ENCODE measurements at regions not wholly inside any gene's neighbourhood (a gene's known extent, or its start where the extent isn't known, plus 50 kb on each side); places are given as distances from the start of the nearest gene placed in this dataset.

DNA sequence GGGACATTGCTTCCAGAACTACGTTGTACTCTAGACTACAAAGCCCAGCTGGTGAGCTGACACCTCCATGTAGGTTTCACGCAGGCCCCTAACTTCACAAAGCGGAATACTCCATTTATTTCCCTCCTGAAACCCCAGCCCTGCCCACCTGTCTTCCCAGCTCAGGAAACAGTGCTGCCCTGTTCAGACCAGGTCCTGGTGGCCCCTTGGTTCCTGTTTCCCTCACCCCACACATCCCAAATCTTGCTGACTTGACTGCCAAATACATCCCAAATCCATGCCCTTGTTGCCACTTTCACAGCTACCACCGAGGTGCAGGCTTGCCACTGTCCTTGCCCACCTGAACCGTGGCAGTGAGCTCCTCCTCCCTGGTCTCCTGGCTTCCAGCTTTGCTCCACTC lies 113.1 kb upstream of the PTPN1 start:
- DNase-seq = no peak

DNA sequence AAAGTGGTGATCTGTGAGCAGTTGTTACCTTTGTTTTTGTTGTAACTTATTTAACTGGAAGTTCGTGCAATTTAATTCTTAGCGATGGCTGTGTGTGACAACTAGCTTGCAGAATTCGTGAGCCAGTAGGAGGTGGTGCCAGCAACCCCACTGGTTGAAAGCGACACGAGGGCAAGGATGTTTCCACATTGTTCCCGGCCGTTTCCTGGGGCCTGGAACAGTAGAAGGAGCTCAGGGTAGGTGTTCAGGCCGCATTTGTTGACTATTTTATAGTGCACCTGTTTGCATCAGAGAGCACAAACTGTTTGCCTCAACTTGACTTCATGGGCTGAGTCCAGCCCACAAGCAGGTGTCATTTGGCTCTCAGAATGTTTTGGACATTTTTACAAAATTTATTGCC lies 112.1 kb upstream of the PTPN1 start:
- no peak for DNase-seq

DNA sequence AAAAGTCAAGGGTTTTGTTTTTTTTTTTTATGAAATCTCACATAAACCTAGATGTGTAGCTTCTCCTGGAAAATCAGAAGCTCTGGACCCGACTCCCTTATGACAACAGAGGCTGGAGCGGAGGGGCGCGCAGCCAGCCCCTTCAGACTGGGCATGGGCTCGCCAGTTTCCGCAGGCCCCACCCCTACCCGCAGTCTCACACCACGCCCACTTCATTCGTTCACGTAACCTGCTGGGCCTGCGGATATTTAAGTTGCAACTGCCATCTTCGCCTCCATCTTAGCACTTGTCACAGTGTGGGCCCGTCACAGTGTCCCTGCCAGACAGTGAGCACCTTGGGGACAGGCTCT lies 111.7 kb upstream of the PTPN1 start:
- no peak for DNase-seq

DNA sequence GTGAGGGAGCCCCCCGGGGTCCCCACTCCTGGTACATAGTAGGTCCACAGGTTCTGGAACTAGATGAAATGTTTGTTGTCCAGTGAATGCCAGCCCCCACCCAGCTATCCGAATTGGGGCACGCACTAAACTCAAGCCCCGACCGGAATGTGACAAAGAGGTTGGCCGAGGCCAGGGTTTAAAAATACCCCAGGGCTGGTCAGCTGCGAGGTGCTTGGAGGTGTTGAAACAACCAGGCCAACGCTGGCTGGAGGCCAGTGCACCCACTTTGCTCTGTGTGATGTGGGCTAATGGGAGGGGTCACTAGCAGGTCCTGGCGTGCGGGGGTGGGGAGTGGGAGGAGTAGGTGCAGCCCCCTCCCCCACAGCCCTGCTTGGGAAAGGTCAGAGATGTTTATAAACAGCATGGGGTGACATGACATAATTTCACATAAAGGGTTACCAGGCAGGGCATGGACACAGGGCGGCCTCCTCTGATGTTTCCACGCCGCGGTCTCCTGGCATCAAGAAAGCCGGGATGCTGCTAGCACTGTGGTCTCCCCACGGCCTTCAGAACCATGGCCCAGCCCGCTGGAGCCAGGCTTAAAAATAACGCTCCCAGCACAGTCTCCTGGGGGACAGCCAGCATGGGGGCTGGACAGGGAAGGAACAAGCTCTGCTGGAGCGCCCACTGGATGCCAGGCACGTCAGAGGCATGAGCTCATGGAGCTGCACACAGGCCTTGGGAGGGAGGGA lies 111.2 kb upstream of the PTPN1 start:
- DNase-seq = no peak

DNA sequence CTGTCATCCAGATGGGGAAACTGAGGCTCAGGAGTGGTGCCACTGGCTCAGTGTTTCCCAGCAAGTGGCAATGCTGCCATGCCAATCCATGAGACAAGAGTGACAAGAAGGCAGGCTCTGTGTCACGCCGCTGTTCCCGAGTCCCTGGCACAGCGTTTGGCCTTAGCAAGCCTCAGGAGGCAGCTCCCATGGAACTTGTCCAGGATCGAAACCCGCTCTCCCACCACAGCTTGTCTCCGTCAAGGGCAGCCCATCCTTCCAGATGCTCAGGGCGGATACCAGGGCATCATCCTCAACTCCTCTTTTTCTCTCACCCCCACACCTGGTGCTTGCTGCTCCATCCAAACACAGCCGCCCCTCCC lies 110.6 kb upstream of the PTPN1 start:
- DNase-seq = no peak

DNA sequence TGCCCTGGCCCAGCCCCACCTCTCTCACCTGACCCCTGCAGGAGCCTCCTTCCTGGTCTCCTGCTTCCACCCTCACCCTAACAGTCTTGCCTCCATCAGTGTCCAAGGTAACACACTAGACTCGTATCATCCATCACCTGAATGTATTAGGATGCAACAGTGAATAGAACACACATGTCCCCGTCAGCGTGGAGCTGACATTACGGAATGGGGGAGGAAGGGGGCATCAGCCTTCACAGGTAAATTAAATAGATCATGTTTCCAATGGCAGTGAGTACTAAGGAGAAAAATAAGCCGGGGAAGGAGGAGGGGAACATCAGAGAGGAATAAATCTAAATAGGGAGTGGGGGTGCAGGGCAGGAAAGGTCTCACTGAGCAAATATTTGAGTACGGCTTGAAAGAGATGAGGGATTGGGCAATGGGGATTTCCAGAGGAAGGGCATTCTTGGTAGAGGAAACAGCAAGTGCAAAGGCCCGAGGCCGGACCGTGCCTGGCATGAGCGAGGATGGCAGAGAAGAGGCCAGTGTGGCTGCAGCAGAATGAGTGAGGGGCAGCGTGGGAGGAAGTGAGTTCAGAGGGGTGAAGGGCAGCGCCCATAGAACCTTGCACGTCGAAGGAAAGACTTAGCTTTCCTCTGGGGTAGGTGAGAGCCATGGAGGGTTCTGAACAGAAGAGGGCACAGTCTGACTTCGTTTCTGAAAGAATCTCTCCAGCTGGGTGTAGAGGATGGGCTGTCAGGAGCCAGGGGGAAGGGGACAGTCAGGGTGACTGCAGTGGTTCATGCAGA lies 110.1 kb upstream of the PTPN1 start:
- no peak for DNase-seq

DNA sequence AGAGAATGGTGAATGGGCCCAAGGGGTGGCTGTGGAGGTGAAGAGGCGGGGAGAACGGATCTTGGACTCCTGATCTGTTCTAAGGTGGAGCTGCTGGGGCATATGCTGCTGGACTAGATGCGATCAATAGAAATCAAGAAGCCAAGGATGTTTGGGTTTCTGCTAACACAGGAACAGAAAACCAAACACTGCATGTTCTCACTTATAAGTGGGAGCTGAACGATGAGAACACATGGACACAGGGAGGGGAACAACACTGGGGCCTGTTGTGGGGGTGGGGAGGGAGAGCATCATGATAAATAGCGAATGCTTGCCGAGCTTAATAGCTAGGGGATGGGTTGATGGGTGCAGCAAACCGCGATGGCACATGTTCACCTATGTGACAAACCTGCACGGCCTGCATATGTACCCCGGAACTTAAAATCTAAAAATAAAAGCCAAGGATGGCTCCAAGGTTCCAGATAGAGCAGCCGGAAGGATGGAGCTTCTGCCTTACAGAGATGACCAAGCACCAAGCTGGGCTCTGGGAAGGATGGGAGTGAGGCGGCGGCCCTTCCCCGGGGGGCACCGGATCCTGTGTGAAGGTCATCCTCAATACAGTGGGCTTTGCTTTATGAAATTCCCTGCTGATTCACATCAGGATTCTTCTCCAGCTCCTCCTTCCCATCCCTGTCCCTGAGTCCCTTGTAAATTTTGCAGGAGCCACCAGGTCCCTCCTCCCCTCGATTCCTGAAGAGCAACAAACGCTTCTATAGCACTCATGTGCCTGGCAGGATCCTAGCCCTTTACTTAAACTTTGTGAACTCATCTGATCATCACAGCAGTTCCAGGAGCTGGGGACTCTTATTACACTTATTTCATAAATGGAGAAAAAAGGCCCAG lies 109.2 kb upstream of the PTPN1 start:
- no peak for DNase-seq

DNA sequence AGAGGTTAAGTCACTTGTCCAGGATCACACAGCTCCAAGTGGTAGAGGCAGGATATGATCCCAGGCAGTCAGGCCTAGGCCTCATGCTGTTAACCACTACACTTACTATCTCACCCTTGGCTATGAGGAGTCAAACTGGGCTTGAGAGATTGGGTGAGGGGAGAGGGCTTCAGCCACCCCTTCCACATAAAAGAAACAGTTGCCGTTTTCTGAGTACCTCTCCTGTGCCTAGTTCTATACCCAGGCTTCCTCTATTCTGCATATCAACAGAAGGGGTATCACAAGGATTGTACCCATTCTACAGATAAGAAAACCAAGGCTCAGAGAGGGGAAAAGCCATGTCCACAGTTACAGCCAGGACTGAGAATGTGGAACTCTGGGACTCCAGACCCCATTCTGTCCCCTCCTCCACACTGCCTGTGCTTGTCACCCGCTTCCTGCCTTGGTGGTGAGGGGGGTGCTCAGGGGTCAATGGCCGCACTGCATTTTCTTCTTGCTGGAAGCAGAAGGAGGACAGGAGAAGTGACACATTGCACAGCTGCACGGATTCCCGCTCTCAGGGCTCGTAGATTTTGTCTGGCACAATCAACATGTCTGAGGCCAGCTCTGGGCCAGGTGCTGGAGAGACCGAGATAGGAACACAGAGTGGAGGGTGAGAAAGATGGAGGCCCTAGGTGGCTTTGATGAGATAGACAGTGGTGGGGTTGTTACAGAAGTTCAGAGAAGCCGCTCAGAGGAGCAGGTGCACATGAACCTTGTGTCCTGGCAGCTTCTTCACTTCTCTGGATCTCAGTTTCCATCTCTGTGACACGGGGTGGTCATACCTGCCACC lies 108.4 kb upstream of the PTPN1 start:
- DNase-seq = no peak

DNA sequence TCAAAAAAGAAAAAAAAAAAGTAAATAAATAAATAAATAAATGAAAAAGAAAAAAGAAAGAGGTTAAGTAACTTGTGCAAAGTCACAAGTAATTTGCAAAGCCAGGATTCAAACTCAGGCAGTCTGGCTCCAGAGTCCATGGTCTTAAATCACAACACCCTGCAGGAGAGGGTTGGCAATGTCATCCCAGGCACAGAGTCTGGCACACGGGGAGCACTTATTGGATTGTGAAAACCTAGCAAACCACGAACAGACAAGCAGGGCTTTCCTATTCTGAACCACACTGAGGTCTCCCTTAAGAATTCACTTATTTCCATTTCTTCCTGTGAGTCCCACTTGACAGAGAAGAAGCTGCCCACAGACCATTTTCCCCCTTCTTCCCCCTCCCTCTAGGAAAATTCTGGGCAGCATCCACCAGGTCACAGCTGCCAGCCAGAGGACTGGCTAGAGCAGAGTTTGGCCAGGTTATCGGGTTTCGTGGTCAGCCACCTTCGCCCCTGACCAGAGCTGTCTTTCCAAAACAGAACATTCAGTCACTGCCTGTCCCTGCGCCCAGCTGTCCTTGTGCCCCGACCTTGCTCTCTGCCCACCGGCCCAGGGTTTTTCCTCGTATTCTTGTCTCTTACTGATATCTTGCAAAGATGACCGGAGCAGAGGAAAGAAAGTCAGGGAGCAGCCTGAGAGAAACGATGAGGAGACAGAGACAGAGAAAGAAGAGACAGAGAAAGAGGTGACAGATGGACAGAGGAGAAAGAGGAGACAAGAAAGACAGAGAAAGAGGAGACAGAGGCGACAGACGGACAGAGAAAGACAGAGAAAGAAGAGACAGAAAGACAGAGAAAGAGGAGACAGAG lies 106.4 kb upstream of the PTPN1 start:
- DNase-seq = no peak

DNA sequence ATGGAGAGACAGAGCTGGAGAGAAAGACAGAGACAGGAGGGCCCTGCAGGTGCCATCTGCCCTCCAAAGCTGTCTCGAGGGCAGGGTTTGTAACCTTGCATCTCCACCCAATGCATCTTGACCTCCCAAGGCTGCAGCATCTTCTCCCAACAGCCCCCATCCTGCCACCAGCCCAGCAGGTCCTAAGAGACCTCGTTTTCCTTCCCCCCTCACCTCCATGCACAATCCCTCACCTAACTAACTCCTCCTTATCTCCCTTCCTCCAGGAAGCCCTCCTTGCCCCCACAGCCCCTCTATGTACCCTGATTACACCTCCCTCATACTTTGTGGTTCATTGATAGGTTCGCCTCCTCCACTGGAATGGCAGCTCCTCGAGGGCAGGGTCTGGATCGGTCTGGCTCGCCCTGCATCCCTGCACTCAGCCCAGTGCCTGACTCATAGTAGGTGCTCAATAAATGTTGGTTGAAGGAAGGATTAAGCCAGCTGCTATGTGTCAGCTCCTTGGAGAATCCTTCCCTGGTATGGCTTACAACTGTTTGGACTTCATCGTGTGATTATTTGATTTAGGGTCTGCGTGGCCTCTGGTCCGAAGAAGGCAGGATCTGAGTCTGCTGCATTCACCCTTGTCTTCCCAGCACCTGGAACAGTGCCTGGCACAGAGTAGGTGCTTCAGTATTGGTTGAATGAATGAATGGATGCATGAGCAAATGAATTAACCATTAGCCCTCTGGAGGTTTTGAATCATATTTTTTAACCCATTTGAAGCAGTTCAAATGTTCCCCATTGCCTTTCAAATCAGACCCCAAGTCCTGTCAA lies 105.6 kb upstream of the PTPN1 start:
- DNase-seq = no peak

DNA sequence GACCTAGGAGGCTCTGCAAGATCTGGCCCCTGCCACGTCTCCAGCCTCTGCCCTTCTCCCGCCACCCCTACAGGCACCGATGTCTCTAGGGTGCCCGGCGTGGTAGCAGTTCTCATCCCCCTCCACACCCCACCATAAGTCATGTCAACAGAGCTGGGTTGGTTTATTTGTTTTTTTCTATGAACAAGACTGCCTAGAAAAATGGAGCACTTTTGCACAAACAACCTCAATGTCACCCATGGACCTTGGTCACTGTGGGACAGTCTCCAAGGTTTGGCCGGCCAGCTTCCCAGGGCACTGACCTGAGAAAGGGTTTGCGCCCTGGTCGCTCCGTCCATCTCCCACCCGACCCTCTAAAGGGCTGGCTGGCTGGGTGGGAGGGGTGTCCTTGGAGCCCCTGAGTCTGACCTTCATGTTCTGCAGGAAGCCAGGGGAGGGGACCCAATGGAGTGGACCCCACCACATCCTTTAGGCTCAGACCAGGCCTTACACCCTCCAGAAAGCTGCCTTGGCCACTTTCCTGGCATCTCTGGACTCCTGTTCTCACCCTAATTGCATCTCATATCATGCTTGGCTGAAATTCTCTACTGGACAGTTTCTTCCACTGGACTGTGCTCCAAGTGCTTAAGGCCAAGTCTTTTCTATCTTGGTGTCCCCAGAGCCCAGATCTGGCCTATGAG lies 104.8 kb upstream of the PTPN1 start:
- no peak for DNase-seq

DNA sequence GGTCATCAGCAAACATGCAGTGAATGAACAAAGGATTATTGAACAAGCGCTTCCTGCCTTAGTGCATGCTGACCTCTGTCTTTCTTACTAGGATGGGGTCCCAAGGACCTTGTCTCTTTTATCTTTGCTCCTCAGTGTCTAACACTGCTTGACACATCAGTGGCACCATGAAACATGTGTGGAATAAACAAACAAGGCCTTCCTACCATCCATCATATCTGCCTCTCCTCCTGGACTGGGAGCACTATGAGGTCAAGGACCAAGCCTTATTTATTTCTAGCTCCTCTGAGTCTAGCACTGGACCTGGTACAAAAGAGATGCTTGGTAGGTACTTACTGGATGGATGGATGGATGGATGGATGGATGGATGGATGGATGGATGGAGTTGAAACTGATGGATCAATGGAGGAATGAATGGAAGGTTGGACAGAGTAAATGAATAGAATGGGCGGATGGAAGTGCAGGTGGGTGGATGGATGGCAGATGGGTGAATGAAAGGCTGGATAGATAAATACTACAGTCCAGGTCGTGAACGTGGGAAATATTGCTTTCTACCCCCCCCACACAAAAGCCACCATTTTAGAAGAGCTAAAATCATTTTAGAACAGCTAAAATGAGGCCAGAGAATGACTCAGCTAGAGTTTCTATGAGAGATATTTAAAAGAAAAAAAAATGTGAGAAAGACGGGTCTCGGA lies 104.1 kb upstream of the PTPN1 start:
- no peak for DNase-seq

DNA sequence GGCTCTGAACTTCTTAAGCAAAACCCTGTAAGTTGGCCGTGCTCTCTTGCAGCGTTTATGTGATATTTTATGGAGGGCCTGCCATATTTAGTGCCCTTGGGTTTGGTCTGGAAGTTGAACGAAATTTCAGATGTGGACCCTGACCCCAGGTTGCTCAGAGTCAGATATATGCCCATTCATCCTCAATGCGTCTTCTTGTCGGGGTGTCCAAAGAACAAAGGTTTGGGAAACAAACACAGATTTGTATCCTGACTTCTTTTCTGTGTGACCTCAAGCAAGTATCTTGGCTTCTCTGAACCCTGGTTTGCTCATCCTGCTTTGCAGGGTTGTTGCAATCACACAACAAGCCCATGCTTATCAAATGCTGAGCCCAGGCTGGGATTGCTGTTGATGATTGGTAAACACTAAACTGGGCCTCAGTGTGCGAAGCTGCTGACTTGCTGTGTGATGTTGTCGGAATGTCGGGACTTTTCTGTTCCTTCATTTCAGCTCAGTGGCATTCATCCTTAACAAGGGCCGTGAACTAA lies 103.5 kb upstream of the PTPN1 start:
- no peak for DNase-seq

DNA sequence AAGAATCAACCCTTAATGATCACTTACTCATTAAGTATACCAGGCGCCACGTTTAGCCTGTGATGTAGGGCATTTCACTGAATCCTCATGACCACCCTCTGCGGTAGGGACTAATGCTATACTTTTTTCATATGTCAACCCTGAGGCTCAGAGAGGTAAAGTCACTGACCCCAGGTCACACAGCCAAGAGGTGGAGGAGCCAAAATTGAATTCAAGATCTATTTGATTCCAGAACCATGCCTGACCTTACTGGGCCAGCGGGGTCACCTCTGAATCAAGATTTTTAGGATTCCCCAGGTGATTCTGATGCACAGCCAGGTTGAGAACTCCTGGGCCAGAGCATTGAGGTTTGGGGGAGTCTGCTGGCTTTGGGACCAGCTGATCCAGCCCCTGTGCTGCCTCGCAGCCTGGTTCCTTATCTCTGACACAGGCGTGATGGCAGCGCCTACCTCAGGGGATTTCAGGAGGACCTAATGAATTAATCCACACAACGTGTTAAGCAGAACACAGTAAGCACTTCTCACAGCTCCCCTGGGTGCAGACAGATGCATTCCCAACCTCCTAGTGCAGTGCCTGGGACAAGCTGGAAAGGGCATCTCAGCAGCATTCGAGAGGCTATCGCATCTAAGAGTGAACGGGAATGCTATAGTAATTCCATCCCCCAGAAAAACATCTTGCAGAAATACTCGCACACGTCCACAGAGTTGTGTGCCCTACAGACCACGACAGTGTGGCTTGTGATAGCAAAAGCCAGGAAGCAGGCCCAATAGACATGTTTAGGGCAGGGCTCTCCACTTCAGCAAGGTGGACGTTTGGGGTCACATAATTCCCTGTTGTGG lies 101.4 kb upstream of the PTPN1 start:
- no peak for DNase-seq

DNA sequence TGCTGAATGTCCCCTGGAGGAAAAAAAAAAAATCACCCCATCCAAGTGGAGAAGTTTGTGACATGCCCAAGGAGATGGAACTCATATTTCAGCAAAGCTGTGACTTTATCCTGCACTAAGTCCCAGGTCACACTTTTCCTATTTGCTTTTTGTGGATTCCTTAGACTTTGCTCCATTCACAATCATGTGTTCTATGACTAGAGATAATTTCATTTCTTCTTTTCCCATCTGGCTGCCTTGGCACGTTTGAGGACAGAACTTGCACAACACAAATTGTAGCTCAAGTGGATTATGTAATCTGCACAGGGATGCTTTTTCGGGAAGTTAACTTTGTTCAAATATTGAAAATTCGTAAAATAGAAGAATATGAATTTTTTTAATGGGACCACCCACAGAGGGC lies 100.7 kb upstream of the PTPN1 start:
- DNase-seq = no peak

DNA sequence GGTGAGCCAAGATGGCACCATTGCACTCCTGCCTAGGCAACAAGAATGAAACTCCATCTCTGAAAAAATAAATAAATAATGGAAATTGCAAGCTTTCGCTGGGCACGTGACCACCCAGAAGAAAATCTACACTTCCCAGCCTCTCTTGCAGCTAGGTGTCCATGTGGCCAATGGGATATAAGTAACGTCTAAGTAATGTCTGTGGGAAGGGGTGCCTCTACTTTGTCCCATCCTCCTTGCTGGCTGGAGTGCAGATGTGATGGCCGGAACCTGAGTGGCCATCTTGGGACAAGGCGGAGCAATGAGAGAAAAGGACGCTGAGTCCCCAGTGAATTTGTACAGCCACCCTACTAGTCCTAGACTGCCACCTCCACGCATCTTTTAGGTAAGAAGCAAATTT lies 99.8 kb upstream of the PTPN1 start:
- no peak for DNase-seq

DNA sequence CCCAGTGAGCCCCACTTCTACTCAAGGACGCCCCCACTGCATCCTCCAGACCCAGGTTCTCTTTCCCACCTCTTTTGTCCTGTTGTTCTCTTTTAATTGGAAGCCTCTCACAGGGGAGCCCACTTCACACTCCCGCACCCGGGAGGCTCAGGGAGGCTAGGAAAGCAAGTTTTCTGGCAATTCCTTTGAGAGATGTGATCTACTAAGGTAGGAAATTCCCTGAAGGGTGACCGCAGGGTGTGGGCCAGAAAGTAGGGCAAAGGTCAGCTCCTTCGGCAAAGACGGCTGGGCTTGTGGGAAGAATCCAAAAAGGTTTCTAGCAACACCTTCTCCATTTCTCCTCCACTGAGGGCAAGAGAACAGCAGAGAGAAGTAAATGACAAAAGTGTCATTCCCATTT lies 98.1 kb upstream of the PTPN1 start:
- DNase-seq = no peak

DNA sequence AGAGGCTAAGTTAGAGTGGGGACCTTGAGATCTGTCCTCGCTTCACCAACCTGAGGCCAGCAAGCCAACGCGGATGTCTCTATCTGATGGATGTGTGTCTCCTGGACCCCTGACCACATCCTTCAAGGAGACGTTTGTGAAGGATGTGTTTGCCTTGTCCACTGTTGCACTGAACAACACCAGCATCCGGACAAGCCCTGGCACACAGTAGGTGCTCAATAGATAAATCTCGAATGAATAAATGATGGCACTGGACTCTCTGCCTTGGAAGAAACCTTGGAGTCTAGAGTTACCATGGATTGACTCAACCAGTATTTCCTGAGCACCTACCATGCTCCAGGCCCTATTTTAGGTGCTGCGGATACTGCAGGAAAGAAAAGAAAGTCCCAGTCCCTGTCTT lies 97.7 kb upstream of the PTPN1 start:
- no peak for DNase-seq

DNA sequence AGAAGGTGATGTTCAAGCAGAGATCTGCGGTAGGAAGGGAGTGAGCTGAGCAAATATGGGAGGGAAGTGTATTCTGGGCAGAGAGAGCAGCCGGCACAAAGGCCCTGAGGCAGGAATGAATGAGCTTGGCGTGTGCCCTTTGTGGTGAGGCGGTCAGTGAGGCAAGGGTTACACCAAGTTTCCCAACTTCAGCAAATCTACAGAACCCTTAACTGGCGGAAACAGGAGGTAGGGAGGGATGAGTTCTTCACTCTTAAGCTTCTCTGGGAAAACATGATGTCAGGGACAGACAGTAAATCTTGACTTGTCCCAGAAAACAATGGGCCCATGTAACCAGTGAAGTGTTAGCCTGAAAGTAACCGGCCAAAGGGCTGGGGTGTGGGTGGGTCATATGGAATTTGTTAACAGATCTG lies 97.1 kb upstream of the PTPN1 start:
- DNase-seq = no peak

Data from bone marrow (tissue), 2 donors.